Cardiac muscle cell (in vitro differentiated cells and primary cell): ENCODE measurements at regions not wholly inside any gene's neighbourhood (a gene's known extent, or its start where the extent isn't known, plus 50 kb on each side); places are given as distances from the start of the nearest gene placed in this dataset.

Source experiments
- DNase-seq, 2 donors: peaks; one replicate each; pipeline versions ENCODE4 v3.0.0 to v3.0.0-alpha.2; 2010 to 2017; ENCODE audit warnings: low read depth in 1 of 2, low spot score in 1 of 2
- H3K27ac ChIP-seq: fragments of 200-600 bp; sonication (generic); 2 replicates; pipeline ENCODE4 v1.5.1; 2016
- H3K27me3 ChIP-seq: fragments of 200-600 bp; sonication (generic); 2 replicates; pipeline ENCODE4 v1.6.0; 2016; ENCODE audit warnings: control low read depth
- H3K36me3 ChIP-seq: fragments of 200-600 bp; sonication (generic); 2 replicates; pipeline ENCODE4 v1.5.1; 2016; ENCODE audit warnings: control low read depth
- H3K4me1 ChIP-seq: fragments of 200-600 bp; sonication (generic); 2 replicates; pipeline ENCODE4 v1.8.1; 2017; ENCODE audit warnings: low read depth, mild to moderate bottlenecking, mixed run types
- H3K4me3 ChIP-seq: fragments of 200-600 bp; sonication (generic); 2 replicates; pipeline ENCODE4 v1.5.1; 2016; ENCODE audit warnings: mild to moderate bottlenecking
- H3K9me3 ChIP-seq: fragments of 200-600 bp; sonication (generic); 2 replicates; pipeline ENCODE4 v1.5.1; 2017; ENCODE audit warnings: low read depth, mild to moderate bottlenecking, control low read depth
- TF ChIP-seq, protein P1 (sequence below): IDR thresholded peaks from 2 replicates; pipeline ENCODE4 v1.5.1; 2012; ENCODE audit warnings: low read depth, mild to moderate bottlenecking, low read length

DNA sequence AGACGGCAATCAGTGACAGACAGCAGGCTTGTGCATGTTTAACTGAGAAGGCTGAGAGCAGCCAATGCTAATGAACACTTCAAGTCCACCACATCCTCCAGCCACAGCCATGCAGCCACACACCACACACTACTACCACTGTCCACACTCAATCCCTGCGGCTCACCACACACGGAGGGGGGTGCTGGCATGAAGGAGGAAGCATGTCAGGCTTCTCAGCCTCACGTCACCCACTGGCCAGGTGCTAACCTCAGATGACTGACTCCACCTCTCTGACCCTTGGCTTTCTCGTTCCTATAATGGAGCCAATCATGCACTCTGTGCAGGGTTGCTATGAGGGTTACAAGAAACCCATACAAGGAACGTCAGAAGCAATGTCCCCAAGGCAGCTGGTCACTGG, 165.4 kb upstream of the RNF32 start:
- Histone ChIP-seq H3K9me3 (no peaks in the 10 kb centered on the region), H3K4me1 (no peaks in the 10 kb centered on the region), H3K4me3 (no peak overlapping the region), H3K27ac (no peak overlapping the region), H3K27me3 (no peaks in the 10 kb centered on the region), H3K36me3 (no peaks in the 10 kb centered on the region)
- DNase-seq: no peak
- TF ChIP-seq, protein P1, sequence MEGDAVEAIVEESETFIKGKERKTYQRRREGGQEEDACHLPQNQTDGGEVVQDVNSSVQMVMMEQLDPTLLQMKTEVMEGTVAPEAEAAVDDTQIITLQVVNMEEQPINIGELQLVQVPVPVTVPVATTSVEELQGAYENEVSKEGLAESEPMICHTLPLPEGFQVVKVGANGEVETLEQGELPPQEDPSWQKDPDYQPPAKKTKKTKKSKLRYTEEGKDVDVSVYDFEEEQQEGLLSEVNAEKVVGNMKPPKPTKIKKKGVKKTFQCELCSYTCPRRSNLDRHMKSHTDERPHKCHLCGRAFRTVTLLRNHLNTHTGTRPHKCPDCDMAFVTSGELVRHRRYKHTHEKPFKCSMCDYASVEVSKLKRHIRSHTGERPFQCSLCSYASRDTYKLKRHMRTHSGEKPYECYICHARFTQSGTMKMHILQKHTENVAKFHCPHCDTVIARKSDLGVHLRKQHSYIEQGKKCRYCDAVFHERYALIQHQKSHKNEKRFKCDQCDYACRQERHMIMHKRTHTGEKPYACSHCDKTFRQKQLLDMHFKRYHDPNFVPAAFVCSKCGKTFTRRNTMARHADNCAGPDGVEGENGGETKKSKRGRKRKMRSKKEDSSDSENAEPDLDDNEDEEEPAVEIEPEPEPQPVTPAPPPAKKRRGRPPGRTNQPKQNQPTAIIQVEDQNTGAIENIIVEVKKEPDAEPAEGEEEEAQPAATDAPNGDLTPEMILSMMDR: no peak

DNA sequence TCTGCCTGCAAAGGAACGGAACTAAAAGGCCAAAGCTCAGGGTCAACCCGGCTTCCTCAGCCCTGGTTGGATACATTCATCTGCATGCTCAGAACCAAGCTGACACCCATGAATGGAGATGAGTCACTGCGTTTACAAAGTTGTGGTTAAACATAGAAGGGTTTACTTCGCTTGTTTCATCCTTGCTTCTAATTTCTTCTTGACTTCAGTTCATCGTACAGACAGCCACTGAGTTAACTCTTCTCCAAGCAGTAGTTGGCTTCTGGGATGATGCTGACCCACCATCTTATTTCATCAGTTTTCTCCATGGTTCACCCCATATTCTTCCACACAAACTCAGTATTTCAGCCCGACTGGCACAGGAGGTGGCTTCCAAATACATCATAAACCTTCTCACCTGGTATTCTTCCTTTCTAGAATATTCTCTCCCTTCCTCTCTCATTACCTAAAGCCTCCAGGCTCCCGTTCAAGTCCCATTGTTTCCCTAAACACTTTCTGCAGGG, 166.3 kb upstream of the RNF32 start:
- no peaks in the 10 kb centered on the region for H3K36me3 ChIP-seq
- H3K9me3 ChIP-seq: no peaks in the 10 kb centered on the region
- no peak for DNase-seq
- no peaks in the 10 kb centered on the region for H3K4me1 ChIP-seq
- H3K27me3 ChIP-seq: no peaks in the 10 kb centered on the region
- TF ChIP-seq, protein P1: no peak
- no peak overlapping the region for H3K27ac ChIP-seq
- no peak overlapping the region for H3K4me3 ChIP-seq

DNA sequence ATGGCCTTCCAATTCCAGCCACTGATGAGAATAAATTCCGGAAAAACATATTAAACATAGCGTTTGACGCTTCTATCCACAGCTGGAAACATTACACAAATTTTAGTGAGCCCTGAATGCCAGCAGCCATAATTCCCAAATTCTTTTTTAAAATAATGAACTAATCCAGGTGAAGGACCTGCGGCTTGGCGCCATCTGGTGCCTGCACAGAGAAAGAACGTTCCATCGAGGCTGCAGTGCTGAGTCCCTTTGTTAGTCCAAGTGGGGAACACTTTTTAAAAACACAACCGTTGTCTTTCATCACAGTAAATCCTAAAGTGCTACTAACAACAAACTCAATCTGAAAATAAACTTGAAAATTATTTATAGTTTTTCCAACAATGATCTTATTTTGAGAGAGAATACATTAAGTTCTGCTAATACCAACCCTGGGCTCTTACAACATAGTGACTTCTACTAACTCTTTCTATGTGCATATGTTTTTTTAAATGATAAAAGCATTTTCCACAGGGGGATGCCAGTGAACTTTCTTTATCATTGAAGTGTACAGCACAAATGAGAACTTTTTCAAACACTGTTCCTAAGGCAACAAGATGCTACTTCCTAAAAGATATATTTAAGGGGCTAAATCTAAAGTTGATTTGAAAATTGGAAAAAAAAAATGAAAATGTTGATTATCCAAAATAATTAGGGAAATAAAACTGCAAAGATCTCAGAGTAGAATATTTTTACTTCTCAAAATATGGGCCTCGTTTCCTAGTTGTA, 166.9 kb upstream of the RNF32 start:
- H3K36me3 ChIP-seq: no peaks in the 10 kb centered on the region

DNA sequence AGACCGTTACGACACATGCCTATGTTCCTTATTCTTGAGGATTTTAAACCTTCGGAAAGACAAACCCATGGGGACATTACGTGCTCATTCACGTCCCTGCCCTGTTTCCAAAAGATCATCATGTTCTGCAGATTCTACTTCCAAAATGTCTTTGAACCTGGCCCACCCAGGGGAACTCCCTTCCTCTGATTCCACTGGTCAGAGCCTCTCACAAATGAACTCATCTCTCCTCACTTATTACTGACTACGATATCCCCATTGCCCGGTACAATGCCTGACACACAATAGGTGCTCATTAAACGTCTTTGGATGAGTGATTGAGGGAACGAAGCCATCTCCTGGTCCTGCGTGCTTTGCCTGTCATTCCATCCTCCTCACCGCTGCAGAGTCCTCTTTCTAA, 168.3 kb upstream of the RNF32 start:
- Histone ChIP-seq H3K4me3 (no peak overlapping the region), H3K4me1 (no peaks in the 10 kb centered on the region), H3K36me3 (no peaks in the 10 kb centered on the region), H3K27ac (no peak overlapping the region), H3K9me3 (no peaks in the 10 kb centered on the region), H3K27me3 (no peaks in the 10 kb centered on the region)
- TF ChIP-seq, protein P1: no peak
- no peak for DNase-seq

More for the DNA sequence above, 166.9 kb upstream of the RNF32 start:
- DNase-seq: peak; percentile 13 to 14
- H3K27ac ChIP-seq: no peak overlapping the region
- H3K4me3 ChIP-seq: no peak overlapping the region
- TF ChIP-seq, protein P1: peak; percentile 50
- H3K27me3 ChIP-seq: no peaks in the 10 kb centered on the region
- H3K4me1 ChIP-seq: no peaks in the 10 kb centered on the region
- no peaks in the 10 kb centered on the region for H3K9me3 ChIP-seq

DNA sequence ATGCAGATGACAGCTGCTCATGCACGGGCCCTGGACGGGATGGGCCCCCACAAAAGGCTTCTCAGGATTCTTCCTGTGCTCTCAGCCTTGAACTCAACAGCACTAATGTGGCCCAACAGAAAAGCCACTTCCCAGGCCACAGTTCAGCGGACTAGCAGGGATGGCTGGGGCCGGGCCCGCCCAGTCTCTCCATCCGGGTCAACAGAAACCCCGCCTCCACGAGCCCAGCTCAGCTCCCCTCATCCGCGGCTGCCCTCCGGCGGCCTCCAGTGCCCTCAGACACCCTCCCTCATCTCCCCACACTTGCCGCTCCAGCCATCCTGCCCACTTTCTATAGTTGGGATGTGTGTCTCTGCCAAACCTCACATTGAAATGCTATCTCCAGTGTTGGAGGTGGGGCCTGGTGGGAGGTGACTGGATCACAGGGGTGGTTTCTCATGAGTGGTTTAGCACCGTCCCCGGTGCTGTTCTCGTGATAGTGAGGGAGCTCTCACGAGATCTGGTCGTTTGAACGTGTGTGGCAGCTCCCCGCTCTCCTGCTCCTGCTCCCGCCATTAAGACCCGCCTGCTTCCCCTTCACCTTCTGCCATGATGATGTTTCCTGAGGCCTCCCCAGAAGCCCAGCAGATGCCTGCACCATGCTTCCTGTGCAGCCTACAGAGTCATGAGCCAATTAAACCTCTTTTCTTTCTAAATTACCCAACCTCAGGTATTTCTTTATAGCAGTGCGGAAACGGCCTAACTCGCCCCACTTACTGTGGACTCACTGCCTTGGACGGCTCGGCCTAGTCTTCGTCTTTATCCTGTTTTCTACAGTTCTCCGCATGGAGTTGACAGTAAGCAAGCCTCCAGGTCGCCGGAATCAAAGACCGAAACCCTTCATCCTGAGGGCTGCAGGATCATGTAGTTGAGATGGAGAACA, 169.9 kb upstream of the RNF32 start:
- DNase-seq: no peak
- Histone ChIP-seq H3K27me3 (no peaks in the 10 kb centered on the region), H3K36me3 (no peaks in the 10 kb centered on the region), H3K4me1 (no peaks in the 10 kb centered on the region), H3K9me3 (no peaks in the 10 kb centered on the region), H3K27ac (no peak overlapping the region), H3K4me3 (no peak overlapping the region)
- TF ChIP-seq, protein P1: no peak
